ENCODE measurements at regions not wholly inside any gene's neighbourhood (a gene's known extent, or its start where the extent isn't known, plus 50 kb on each side); places are given as distances from the start of the nearest gene placed in this dataset.
"Not testable (repeated sequence)": the region's sequence is repeated elsewhere in the genome, so short reads cannot be mapped to it uniquely, and the experiment has no call there.

DNA sequence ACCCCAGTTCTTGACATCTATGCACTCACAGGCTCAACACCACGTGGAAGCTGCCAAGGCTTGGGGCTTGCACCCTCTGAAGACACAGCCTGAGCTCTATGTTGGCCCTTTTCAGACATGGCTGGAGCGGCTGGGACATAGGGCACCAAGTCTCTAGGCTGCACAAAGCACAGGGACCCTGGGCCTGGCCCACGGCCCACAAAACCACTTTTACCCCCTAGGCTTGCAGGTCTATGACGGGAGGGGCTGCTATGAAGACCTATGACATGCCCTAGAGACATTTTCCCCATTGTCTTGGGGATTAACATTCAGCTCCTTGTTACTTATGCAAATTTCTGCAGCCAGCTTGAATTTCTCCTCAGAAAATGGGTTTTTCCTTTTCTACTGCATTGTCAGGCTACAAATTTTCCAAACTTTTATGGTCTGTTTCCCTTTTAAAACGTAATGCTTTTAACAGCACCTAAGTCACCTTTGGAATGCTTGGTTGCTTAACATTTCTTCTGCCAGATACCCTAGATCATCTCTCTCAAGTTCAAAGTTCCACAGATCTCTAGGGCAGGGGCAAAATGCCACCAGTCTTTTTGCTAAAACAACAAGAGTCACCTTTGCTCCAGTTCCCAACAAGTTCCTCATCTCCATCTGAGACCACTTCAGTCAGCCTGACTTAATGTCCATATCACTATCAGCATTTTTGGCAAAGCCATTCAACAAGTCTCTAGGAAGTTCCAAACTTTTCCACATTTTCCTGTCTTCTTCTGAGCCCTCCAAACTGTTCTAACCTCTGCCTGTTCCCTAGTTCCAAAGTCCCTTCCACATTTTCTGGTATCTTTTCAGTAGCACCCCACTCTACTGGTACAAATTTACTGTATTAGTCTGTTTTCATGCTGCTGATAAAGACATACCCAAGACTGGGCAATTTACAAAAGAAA lies 232.1 kb upstream of the IL12A start:
- intact Hi-C loops (cut with micrococcal nuclease) = not testable (repeated sequence)

DNA sequence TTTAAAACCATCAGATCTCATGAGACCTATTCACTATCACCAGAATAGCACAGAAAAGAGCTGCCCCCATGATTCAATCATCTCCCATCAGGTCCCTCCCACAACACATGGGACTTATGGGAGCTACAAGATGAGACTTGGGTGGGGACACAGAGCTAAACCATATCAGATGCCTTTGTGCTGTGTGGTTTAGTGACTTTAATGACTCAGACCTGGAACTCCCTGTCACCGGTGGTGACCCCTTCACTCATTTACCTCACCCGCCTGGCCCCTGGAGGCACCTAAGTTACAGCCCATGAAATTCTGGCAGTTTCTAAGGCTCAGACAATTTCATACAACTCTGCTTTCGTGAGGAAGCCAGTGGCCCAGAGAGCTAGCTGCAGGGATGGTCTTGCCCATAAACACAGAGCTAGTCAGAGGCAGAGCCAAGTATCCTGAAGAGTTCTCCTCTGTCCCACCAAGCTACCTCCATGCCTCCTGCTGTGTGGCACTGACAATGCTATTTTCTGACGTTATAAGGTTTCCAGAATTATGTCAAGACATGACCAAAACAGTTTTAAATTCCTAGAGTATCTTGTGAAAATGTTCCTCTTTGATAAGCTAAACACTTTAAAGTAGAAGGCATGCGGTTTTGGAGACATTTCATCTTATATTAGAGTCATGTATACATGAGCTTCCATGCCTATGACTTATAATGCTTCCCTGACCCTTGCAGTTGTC lies 231.1 kb upstream of the IL12A start:
- intact Hi-C loops (cut with micrococcal nuclease) = no loop called here

DNA sequence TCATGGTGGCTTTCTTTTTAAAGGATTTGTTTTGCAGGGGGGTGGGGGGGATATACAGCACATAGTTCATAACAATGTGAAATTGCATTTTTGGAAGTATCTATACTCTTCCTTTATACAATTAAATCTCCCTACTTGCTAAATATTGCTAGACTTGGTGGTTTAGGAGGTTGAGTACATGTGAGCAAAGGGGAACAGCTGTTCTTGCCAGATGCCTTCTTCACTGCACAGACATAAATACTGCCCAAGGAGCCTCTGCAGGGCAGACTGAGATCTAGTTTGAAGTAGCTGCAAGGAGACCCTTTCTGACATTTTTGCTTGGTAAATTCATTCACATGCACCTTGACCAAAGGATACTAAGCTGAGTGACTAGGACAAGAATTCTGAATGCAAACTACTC lies 228.6 kb upstream of the IL12A start:
- intact Hi-C loops (cut with micrococcal nuclease) = loop anchor here (10.0 kb wide), 1 partner anchor 225 kb away; the partner anchor contains the start of gene IL12A

DNA sequence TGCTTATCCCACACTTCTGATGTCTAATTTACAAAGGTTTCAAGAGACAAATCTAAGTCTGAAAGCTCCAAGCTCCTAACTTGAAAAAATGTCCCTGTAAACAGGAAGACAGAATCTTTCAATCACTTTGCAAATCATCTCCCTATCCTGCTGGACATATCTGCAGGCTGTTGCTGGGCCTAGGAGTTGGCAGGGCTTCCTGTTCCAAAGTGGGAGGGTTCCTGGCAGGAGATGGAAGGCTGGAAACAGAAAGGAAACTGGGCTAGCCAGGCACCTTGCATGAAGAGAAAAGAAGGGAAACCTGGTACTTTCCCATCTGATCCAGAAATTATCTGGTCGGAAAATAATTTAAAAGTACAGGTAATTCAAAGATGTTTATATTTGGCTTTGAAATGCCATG lies 227.3 kb upstream of the IL12A start:
- intact Hi-C loops (cut with micrococcal nuclease) = loop anchor here (10.0 kb wide), 1 partner anchor 223 kb away; the partner anchor contains the start of gene IL12A

DNA sequence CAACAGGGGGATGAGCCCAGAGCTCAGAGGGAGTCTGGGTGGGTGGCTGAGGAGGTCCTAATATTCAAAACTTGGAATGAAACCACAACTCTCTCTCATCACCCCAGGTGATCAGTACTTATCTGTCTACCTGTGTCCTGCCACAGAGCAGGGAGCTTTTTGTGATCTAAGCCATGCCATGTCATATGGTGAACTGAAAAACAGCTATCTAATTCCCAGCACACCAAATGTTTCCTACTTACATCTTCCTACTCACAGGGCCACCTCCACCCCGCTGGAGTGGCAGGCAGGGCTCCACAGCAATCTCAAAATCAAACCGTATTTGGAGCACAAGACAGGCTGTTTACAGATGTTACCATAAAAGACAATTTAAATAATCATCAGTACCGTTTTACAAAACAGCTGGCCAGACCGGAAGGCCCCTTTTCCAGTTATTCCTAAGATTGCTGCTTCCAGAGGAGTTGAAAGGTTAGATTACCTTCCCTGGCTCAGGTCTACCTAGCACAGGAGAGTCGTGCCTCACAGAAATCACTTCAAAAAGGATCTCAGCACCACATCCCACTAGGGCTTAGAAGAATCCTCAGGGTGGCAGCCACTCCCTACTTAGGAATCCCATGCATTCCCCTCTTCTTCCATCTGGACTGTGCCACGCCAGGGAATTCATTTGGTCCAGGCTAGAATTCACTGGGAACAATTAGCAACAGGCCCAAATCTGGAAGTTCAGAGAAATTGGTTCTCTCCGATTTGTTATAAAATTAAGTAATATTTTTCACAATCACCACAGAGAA lies 226.6 kb upstream of the IL12A start:
- intact Hi-C loops (cut with micrococcal nuclease) = loop anchor here (10.0 kb wide), 1 partner anchor 223 kb away; the partner anchor contains the start of gene IL12A

DNA sequence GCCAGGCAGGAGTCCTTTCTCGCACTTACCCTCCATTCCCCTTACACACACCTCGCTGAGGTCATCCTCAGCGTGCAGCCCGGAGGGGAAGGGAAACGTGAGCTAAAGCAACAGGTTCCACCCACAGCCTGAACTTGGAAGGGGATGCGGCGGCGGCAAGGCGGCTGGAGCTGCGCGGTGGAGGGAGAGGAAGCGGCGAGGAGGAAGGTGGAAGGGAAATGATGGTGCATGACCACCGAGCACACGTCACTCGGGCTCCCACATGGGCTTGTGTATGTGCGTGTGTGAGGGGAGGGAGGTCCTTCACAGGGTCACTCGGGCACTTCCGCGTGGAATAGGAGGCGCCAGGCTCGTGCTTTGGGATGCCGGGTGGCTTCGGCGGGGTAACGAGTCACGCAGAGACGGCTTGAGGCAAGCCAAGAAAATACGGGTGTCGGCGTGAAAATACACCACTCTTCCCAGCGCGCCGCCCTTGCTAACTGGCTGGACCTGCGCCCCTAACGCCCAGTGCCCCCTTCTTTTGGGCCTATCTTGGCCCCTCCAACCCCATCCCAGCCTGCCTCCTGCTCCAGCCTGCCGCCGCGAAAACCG lies 225.5 kb upstream of the IL12A start:
- intact Hi-C loops (cut with micrococcal nuclease) = loop anchor here (10.0 kb wide), 1 partner anchor 222 kb away; the partner anchor contains the start of gene IL12A

DNA sequence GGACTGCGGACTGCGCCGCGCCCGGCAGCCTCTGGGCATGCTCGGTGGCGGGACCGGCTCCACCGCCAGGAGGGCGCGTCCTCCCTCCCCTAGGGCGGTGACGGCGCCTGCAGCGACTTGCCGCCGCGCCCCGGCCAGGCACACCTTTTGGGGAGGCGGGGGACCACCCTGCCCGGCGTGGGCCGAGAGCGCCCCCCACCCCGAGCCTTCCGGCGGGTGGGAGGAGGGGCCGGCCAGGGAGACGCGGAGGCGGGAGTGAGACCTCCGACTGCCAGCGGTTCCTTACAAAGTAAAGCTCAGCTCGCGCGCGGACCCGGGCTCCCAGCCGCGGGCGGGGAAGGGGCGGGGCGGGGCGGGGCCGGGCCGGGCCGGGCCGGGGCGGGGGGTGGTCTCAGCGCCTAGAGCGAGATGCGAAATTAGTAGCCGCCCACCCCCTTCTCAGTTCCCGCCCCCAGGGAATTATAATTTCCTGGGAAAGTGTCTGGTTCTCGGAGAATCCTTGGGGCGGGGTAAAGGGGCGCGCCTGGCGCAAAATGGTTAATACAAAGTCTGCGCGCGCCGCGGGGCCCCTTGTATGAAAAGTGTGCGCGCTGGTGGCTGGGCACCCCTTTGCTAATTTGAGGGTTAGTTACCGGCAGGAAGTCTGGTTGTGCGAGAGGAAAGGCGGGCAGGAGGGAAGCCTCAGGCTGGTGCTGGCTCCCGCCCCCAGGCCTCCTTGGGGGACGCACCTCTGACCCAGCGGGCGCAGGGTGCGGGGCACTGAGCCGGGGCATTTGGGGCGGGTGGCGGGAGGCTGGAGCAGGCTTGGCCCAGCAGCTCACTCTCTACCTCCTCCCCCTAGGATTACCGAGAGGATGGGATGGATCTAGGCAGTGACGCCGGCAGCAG lies 224.8 kb upstream of the IL12A start:
- intact Hi-C loops (cut with micrococcal nuclease) = loop anchor here (10.0 kb wide), 1 partner anchor 221 kb away; the partner anchor contains the start of gene IL12A

DNA sequence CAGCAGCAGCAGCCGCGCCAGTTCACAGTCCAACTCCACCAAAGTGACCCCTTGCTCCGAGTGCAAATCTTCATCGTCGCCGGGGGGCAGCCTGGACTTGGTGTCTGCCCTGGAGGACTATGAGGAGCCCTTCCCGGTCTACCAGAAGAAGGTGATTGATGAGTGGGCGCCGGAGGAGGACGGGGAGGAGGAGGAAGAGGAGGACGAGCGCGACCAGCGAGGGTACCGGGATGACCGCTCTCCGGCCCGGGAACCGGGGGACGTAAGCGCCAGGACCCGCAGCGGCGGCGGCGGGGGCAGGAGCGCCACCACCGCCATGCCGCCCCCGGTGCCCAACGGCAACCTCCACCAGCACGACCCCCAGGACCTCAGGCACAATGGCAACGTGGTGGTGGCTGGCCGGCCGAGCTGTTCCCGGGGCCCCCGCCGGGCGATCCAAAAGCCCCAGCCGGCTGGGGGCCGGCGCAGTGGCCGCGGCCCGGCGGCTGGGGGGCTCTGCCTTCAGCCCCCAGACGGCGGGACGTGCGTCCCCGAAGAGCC lies 224.1 kb upstream of the IL12A start:
- intact Hi-C loops (cut with micrococcal nuclease) = loop anchor here (10.0 kb wide), 1 partner anchor 220 kb away; the partner anchor contains the start of gene IL12A

DNA sequence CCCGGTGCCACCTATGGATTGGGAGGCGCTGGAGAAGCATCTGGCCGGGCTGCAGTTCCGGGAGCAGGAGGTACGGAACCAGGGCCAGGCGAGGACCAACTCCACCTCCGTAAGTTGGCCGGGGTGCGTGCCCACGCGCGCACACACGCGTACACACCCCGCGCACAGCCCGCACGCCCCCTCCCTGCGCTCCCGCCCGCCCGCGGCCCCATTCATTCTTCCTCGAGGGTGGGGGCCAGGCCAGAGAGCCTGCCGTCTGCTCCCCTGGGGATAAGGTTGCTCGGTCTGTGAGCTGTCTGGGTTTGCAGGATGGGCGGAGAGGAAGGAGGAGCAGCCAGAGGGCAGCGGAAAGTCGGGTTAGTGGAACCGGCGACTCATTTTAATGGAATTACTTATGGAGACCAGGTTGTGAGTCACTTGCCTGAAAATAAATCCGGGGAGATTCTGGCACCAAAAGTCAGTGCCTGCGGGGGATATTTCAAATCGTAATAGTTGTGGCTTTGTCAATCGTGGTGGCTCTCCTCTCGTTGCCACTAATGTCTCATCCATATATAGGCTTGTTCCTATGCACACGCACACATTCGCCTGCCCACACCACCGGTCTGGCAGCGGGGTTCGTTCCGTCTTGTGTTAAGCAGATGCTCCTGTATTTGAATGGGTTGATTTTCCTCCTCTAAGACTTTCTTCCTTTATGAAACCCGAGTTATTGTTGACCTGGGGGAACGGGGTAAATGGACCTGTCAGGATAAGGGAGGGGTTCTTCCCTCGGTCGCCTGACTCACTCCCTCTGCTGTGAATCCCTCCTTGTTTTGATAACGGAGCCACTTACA lies 223.4 kb upstream of the IL12A start:
- intact Hi-C loops (cut with micrococcal nuclease) = loop anchor here (10.0 kb wide), 1 partner anchor 220 kb away; the partner anchor contains the start of gene IL12A

DNA sequence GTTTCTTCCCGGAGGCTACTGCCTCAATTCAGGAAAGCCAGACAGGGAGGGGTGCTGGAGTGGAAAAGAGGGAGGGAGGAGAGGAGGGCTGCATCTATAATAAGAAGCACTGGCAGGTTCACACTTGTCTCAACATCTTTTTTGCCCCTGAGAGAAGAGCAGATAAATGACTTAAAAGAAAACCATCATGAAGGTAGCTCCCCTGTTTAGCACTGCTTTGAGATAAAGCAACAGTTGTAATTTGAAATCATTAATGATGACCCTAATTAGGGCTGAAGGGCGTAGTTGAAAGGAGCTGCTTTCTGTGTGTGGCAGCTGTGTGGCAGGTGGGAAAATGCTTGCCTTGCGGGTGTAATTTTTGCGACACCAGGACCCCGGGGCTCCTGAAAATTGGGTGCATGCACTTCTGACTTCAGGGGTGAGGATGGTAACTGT lies 222.8 kb upstream of the IL12A start:
- intact Hi-C loops (cut with micrococcal nuclease) = loop anchor here (10.0 kb wide), 1 partner anchor 219 kb away; the partner anchor contains the start of gene IL12A

DNA sequence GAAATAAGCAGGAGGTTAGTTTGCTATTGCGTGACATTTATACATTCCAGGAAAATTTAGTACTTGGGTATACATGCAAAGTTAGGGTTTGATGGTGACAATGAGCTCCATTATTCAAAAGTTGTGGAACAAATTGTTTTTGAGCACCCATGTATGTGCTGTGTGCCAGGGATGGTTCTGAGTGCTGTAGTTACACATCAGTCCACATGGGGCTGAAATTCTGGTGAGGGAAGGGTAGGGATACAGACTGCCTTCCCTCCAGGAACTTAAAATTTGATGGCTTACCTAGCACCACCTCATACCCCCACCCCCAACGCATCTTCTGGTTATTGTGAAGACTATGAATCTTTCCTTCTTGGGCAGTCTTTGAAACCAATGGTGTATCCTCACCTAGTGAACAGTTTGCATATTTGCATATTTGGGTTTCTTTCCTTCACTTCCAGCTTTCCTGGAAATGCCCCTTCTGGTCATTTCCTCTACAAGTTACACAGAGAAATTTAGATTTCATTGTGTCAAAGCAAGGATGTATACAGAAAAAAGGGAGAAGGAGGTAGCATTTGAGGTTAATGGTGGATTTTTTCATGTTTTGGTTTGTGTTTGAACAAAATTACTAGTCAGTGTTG lies 222.0 kb upstream of the IL12A start:
- intact Hi-C loops (cut with micrococcal nuclease) = loop anchor here (10.0 kb wide), 1 partner anchor 218 kb away; the partner anchor contains the start of gene IL12A

DNA sequence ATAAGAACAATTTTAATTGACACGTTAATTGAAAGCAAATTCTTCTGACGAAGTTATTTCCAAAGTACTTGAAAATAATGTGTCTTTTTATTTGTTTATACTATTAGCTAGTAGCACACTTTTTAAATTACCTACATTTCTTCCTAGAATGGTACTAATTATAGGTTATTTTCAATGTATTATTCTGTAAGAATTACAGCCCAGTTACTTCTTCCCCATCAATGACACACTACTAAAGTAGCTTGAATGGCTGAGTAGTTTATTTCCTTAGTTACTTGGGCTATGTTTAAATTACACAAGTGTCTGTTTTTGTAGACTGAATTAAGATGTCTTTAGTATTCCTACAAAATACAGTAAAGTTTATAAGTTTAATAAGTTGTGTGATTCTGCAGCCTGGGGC lies 217.6 kb upstream of the IL12A start:
- intact Hi-C loops (cut with micrococcal nuclease) = no loop called here

DNA sequence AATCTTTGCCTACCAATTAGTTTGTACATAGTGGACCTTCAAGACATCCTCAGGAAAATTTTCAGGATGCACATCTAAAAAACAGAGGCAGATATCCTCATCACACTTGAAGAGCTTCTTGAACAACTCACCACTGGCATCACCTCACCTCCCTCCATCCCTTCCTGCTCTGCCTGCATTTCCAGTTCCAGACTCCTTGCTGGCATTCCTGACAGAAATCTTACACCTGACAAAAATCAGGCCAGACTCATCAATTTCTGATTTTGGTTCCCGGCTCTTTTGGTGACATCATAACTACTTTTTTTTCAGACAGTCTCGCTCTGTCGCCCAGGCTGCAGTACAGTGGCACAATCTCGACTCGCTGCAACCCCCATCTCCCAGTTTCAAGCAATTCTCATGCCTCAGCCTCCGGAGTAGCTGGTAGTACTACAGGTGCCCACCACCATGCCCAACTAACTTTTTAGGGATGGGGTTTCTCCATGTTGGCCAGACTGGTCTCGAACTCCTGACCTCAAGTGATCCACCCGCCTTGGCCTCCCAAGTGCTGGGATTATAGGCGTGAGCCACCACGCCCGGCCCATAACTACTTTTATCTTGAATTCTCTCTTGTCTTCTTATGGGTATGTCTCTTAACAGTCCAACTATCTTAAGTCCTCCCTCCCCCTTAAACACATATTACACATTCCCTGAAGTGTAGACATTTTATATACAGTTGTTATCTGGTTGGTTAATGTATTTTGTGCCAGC lies 216.6 kb upstream of the IL12A start:
- intact Hi-C loops (cut with micrococcal nuclease) = no loop called here

DNA sequence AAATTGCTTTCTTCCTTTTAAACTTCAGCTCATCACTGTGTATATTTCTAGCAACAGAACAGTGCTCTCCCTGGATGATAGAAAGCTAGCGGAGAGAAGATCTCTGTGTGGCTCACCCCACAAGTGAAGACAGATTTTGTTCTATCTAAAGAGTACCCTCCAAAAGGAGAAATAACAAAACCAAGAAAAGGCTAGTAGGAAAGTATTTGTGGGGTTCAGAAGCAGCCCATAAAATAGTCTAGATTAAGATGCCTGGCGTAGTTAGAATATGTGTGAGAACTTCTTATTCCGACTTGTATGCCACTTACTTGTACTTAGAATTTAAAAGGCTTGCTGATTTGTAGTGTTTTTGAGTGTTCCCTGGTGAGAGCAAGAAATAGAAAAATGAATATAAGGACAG lies 214.9 kb upstream of the IL12A start:
- intact Hi-C loops (cut with micrococcal nuclease) = no loop called here

DNA sequence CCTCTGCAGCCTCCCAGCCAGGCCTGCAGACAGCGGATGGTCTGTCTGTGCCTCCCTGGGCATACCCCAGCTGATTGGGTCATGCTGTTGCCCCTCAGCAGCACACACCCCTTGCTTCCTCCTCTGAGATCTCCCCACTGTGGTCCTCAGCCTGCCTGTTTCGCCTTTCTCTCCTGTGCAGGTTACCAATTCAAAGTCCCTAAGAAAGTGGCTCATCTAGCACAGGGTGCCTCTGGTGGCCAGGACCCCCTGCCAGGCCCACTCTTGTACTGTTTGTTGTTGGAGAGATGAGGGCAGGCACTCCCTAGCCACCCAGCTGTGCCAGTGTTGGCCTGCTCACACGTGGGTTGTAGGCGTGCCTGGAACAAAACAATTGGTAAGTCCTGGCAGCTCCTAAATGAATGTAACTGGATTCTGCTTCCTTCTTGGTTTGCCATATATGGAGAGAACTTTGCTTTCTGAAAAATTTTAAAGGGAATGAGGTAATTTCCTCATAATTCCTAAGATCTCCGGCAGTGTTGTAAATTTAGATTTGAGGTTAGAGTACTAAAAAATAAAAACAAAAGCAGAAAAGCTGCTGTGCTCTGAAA lies 213.2 kb upstream of the IL12A start:
- intact Hi-C loops (cut with micrococcal nuclease) = no loop called here

DNA sequence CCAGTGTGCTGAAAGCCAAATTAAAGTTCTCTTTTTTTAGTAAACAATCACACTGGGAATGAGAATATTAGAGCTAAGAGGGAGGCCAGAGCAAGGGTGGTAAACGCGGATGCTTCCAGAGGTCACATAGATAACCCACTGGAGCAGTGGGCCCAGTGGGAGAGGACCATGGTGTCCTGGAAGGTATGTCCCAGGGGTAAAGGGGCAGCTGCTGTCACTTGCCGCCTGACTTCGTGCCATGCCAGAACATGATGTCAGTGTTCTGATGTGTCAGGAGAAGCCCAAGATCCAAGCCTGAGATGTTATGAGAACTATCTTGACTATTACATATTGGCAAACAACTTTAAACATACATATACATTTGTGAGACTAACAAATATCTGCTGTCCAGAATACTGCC lies 211.9 kb upstream of the IL12A start:
- intact Hi-C loops (cut with micrococcal nuclease) = no loop called here

DNA sequence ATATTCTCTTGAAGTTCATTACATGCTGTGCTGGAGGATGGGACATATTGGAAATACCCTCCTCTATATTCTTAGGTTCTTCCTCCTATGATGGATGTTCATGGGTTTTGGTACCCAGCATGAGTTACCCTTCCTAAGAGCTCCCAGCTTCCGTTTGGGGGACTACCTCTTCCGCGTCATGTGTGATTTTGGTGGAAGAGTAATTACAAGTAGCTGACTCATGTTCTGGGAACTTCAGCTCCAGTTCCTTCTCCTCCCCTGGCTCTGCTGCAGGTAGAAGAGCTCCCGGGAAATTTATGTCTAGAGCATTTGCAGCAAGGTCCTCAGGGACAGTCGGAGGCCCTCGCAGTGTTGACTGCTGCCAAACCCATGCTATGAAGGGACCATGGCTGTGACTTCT lies 208.8 kb upstream of the IL12A start:
- intact Hi-C loops (cut with micrococcal nuclease) = no loop called here
